GM19452 (cell line): ENCODE measurements at regions not wholly inside any gene's neighbourhood (a gene's known extent, or its start where the extent isn't known, plus 50 kb on each side); places are given as distances from the start of the nearest gene placed in this dataset.
A peak's percentile ranks its signal among the peaks of the same experiment; 100 is the strongest.

Experiments
- ATAC-seq: cut with Tn5 transposase; IDR thresholded peaks from one replicate; pipeline ENCODE4 v1.9.1; 2021; ENCODE audit not compliant: unreplicated experiment

DNA sequence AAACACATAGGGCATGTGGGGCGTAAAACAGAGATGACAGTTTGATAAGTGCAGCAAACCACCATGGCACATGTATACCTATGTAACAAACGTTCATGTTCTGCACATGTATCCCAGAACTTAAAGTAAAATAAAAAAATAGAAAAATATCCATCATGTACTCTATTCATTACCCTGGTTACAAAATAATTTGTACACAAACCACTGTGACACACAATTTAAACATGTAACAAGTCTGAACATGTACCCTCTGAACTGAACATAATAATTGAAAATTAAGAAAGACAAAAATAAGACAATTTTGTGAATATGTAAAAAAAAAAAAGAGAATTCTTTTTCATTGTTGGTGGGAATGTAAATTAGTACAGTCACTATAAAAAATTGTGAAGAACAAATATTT, 379.2 kb downstream of the KDM5D start:
- ATAC-seq = no peak

DNA sequence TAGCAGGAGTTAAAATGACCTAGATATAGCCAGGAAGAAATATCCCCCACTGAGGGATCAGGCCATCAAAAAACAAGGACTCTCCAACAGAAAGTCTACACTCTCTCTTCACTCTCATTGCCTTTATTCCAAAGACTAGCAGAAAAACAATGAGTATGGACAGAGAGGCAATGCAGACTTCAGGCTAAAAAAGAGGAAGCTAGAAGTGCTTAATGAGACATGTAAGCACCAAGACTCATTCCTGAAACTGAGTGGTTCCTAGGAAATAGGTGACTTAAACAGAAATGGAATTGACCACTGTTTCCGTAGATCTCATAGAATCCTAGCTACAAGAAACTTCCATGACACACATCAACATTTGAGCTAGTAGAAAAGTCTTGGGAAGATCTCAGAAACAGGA, 387.3 kb downstream of the KDM5D start:
- ATAC-seq = peak; percentile 66

DNA sequence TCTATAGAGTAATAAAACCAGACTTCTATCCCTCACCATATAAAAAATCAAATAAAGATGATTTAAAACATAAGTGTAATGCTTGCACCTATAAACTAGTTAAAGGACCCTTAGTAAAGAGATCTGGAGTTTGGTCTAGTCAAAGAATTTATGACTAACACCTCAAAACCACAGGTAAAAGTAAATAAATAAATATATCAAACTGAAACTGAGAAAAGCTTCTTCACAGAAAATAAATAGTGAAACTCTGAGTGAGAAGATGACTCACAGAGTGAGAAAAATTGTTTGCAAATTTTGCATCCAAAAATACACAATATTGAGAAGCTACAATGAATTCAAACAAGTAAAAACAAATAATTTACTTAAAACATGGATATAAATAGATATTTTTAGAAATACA, 387.8 kb downstream of the KDM5D start:
- ATAC-seq = peak; percentile 74

DNA sequence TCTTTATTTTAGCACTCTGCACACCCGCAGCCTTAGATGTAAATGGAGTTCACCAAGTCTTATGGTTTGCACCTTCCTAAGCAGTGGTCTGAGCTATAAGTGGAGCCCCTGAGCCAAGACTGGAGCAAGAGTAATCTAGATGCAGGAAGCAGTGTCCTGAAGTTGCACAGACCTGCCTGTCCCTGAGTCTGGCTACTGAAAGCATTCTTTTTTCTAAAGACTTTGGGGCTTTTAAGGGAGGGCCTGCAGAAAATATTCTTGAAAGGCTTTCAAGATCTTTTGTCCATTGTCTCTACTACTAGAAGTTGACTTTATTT, 389.7 kb downstream of the KDM5D start:
- no peak for ATAC-seq

DNA sequence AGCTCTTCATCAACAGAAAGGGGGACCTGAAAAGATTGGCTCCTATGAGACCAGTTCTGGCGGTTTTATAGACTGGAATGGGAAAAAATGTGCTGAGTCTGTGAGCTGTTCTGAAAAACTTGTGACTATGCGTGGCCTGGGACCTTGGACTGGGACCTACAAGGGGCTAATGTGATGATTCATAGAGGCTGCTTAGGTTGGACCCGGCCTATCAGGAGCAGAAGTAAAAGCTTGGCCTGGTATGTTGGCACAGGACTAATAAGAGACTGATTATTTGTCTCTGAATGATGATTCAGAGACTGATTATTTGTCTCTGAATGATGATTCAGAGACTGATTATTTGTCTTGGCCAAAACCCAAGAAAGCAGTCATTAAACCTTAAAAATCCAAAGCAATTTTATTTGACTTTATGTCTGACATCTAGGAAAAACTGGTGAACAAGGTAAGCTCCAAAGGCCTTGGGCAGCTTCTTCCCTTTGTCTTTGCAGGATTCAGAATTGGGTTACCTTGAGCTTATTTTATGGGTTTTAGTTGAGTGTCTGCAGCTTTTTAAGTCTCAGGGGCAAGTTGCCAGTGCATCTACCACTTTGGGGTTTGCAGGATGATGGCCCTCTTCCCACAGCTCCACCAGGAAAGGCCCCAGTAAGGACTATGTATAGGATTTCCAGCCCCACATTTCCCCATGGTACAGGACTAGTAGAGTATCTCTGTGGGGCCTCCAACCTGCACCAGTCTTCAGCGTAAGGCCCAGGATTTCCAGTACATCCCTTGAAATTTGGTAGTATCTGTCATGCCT, 390.3 kb downstream of the KDM5D start:
- no peak for ATAC-seq

DNA sequence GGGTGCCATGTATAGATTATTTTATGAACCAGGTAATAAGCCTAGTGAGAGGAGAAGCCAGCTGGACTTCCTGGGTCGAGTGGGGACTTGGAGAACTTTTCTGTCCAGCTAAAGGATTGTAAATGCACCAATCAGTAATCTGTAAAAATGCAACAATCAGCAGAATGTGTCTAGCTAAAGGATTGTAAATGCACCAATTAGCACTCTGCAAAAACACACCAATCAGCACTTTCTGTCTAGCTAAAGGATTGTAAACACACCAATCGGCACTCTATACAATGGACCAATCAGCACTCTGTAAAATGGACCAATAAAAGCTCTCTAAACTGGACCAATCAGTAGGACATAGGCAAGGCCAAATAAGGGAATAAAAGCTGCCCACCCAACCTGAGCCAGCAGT, 392.9 kb downstream of the KDM5D start:
- ATAC-seq = no peak

DNA sequence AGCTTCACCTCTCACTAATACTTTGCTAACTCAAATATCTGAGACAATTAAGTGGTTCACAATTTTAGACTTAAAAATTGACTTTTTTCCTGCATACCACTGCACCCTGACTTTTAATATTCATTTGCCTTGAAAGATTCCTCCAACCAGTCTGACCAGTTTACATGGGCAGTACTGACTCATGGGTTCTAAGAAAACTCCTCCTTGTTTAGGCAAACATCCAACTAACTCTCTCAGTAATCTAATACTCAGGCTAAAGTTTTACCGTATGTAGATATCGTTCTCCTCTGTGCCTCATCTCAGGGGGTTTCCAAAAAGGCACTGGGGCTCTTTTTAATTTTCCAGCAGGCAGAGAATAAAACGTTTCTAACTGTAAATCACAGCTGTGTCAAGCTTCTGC, 422.8 kb downstream of the KDM5D start:
- ATAC-seq = no peak

DNA sequence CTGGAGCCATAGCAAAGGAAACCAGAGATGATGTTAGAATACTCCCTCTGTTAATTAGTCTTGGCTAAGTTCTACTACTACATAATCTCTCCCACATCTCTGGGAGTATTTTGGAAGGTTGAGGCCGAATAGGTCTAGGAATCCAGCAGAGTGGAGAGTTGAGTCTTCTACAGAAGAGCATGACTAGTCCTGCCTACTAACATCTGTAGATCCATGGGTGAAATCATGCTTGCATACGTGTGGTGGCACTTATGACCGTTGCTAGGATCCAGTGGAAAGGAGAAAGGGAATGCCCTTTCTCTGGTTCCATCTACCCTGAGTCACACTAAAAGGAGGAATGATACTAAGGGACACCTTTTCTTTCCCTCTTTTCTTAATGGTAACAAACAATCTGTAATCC, 425.4 kb downstream of the KDM5D start:
- ATAC-seq = no peak

DNA sequence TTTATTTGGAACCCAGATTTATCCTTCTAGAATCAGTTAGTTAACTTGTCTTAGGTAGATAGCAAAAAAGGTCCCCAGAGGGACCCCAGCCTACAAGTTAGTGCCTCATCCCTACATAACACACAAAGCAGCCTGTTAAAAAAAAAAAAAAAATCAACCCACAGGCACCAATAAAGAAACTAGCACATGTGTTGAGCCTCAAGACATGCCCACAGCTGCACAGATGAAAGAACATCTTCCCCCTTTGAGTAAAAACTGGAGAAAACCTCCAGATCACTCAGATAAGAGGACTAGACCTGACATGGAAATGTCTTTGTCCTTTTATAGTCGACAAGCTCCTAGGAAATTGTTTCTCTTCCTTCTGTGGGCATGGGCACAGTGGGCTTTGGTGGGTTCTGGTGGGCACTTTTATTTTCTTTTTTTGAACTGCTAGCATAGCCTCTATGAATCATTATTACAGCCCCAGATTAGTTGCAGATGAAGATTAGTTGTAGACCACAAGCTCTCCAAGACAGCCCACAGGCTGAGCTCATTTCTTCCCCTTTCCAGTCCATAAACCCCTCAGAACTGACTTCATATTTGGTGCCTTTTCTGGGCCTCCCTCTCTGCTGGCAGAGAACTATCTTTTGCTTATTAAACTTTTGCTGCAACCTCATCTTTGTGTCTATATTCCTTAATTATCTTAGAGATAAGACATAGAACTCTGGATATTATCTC, 427.1 kb downstream of the KDM5D start:
- ATAC-seq = no peak

DNA sequence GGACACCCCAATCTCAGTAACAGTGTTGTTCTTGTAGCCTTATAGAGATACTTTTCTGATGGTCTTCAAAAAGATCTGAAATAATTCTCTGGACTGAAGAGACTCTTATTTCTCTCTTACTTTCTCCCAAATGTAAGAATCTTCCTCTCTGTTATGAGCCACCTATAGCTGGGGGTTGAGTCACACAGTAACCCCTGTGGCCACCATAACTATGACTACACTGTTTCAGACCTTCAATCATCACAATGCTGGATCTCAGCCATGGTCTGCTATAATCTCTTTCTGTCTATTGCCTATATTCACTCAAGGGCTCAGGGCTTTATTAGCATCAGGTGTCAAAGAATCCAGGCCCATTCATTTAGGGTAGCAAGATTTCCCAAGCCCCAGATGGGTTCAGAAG, 436.9 kb downstream of the KDM5D start:
- no peak for ATAC-seq

DNA sequence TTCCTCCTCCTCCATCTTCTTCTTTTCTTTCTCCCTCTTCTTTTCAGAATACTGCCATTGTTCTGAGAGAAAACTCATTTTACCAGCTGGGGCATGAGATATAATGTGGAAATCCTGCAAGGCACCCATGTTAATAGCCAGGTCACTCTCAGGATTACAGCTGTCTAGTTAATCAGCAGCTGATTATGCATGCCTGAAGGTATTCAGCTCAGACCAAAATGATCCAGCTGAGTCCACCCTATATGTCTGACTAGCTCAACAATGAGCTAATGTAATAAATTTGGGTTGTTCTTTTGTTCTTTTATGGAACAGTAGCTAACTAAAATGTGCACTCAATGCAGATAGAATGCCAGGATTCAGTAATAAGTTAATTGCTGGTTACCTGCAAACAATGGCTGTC, 441.4 kb downstream of the KDM5D start:
- no peak for ATAC-seq

DNA sequence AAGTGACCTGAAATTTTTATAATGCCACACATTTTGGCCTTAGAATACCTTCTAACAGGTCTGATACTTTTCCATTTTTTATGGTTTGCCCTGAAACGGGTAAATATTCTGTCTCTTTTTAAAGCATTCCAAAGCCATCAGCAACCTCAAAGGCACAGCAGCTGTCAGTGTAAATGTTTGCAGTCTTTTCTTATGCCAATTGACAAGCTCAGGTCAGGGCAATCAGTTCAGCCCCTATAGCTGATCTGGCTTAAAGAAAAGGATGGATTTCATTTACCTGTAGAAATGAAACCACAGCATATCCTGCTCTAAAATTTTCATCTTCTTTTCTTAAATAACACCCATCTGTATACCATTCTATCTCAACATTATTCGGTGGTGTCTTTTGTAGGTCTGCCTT, 453.6 kb downstream of the KDM5D start:
- no peak for ATAC-seq

DNA sequence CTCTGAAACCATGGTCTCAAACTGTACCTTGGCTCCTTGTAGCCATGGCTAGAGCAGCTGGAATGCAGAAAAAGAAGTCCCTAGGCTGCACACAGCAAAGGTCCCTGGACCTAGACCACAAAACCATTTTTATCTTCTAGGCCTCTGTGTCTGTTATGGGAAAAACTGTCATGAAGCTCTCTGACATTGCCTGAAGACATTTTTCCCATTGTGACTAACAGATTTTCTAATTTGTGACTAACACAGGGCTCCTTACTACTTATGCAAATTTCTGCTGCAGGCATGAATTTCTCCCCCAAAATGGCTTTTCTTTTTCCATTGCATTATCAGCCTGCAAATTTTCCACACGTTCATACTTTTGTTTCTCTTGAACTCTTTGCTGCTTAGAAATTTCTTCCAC, 470.4 kb downstream of the KDM5D start:
- no peak for ATAC-seq

DNA sequence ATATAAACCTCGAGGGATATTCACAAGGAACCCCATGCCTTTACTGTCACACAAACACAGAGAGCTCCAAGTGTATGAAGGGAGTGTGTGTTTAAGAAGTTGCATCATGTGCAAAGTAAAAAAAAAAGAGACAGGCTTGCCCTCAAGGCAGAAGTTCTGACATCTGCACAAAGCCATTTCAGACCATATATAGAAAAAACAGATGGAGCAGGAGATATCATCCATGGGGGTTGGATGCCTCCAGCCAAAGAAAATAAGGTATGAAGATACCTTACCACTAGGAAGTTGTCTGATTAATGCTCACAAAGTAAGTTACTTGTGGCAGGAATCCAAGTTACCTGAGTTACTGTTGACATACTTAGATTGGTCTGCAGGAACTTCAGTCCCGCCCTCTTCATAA, 476.2 kb downstream of the KDM5D start:
- no peak for ATAC-seq

DNA sequence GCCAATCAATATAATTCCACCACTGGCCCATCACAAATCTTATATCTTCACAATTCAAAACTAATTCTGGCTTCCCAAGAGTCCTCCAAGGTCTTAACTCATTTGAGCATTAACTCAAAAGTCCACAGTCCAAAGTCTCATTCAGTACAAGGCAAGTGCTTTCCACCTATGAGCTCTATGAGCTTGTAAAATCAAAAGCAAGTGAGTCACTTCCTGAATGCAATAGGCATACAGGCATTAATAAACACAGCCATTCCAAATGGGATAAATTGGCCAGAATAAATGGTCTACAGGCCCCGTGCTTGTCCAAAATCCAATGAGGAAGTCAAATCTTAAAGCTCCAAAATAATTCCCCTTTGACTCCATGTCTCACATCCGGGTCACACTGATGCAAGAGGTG, 479.1 kb downstream of the KDM5D start:
- ATAC-seq = no peak

DNA sequence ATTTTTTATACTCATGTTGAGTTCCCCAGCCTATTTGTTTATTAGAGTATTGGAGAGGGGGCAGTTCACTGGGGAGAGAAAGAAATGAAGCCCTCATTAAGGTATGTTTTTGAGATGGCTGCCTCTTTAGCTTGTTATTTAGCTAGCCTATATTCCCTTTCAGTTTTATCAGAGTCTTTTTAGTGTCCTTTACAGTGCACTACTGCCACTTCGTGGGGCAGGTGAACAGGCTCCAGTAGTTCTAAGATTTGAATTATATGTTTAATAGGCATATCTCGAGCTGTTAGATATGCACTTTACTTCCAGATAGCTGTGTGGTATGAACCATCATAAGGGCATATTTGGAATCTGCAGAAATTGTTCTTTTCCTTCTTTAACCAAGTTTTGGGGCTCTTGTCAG, 482.2 kb downstream of the KDM5D start:
- ATAC-seq = no peak

DNA sequence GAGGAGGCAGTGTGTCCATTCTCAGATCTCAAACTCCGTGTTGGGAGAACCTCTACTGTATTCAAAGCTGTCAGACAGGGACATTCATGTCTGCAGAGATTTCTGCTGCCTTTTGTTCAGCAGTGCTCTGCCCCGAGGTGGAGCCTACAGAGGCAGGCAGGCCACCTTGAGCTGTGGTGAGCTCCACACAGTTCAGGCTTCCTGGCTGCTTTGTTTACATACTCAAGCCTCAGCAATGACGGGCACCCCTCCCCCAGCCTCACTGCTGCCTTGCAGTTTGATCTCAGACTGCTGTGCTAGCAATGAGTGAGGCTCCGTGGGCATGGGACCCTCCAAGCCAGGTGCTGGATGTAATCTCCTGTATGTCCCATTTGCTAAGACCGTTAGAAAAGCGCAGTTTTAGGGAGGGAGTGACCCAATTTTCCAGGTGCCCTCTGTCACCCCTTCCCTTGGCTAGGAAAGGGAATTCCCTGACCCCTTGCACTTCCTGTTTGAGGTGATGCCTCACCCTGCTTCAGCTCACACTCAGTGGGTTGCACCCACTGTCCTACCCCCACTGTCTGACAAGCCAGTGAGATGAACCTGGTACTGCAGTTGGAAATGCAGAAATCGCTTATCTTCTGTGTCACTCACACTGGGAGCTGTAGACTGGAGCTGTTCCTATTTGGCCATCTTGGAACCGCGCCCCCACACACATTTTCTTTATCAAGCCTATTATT, 458.9 kb upstream of the HSFY2 start:
- no peak for ATAC-seq

DNA sequence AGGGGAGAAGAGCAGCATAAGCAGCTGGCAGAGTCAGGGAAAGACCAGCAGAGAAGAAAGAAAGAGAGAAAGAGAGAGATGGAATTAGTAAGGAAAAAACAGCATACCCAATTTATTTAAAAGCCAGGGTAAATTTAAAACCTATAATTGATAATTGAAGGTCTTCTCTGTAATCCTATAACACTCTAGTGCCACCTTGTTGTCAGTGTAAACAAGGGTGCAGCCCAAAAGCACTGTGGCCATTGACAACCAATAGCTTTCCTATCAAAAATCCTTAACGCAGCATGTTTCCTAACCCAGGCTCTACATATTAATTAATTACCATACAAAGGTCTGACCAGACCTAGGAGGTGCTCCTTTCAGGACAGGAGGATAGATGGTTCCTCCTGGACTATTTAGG, 447.2 kb upstream of the HSFY2 start:
- no peak for ATAC-seq

DNA sequence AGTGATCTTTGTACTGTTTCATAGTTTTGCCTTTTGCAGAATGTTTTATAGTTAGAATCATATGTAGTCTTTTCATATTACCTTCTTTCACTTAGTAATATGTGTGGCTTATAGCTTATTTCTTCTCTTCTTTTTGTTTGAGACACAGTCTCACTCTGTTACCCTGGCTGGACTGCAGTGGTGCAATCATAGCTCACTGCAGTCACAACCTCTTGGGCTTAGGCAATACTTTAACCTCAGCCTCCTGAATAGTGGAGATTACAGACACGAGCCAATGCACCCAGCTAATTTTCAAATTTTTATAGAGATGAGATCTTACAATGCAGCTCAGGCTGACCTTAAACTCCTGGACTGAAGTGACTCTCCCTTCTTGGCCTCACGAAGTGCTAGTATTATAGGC, 435.4 kb upstream of the HSFY2 start:
- no peak for ATAC-seq

DNA sequence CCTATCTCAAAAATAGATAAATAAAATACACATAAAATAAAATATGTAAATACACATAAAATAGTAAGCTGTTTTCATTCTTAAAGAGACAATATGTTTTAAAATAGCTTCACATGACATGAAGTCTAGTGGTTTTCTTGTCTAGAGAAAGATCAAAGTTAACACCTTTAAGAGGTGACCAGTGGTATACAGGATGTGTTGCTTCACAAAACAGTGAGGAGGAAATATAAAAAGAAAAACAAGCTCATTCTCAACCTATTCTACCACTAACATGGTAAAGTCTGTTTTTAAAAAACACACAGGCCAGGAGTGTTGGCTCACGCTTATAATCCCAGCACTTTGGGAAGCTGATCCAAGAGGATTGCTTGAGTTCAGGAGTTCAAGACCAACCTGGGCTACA, 433.5 kb upstream of the HSFY2 start:
- no peak for ATAC-seq

DNA sequence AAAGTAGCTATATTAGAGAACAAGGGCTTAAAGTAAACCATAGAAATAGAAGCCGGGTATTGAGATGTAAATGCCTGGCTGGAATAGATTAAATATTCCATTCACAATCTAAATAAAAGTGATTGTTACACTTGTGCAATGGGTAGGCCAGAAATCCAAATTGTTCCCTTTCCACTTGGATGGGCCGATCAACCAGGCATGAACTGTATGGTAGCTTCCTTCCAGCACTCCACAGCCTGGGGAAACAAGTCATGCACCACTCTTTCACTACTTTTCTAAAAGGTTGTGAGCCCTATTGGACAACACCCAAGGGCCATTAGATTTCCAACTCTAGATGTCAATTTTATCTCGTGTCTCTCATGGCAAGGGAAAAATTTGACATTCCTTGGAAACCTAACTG, 407.3 kb upstream of the HSFY2 start:
- ATAC-seq = no peak

DNA sequence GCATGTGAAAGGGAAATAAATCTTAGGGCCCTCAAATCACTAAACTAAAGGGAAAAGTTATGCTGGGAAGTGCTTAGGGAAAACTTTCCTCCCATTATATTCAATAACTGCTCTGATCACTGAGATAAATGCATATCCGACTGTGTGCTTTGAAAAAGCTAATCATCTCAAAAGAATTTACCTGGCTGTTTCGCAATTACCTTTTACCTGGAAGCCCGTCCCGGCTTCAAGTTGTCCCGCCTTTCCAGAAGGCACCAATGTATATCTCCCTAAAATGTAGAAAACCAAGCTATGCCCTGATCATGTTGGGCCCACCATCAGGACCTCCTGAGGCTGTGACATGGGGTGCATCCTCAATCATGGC, 394.6 kb upstream of the HSFY2 start:
- no peak for ATAC-seq
